ENCODE measurements at regions not wholly inside any gene's neighbourhood (a gene's known extent, or its start where the extent isn't known, plus 50 kb on each side); places are given as distances from the start of the nearest gene placed in this dataset.

DNA sequence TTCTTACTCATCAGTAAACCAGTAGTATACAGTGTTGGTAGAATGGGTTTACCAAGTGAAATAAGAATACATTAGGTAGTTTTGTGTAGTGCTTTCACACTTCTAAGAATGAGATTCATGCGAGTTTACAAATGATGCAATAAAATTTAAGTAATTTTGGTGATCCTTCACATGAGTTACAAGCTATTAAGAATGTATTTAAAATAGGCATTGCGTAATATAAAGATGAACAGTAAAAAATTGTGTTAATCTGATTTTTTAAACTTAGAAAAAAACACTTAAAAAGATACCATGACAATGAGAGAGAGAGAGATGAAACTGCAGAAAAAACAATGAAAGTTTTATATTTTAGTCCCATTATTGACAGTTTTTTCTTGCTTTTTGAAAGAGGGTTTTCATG is 570.5 kb downstream of the SLITRK6 start:
- Histone ChIP-seq H3K4me1 (ENCODE audit: control insufficient read depth, insufficient read depth, low read length) (no peaks in the 10 kb centered on the region), H3K27ac (ENCODE audit: control insufficient read depth, insufficient read depth) (no peak overlapping the region), H4K20me1 (ENCODE audit: control insufficient read depth, insufficient read depth) (no peaks in the 10 kb centered on the region), H3K9me3 (replicated peaks; ENCODE audit: control insufficient read depth, insufficient read depth, low read length) (no peaks in the 10 kb centered on the region), H3K27me3 (replicated peaks in 1 of 2; ENCODE audit: control insufficient read depth in 2 of 2, insufficient read depth in 2 of 2, low read length in 1 of 2) (no peaks in the 10 kb centered on the region), H2AFZ (ENCODE audit: control insufficient read depth, low read depth, low read length) (no peak overlapping the region), H3K4me3 (no peak overlapping the region), H3K9ac (ENCODE audit: control insufficient read depth, insufficient read depth, low read length) (no peak overlapping the region), H3K36me3 (ENCODE audit: control insufficient read depth in 2 of 2, insufficient read depth in 2 of 2, low read length in 1 of 2) (no peaks in the 10 kb centered on the region), H3K4me2 (ENCODE audit: control insufficient read depth, insufficient read depth) (no peak overlapping the region), H3K79me2 (ENCODE audit: control insufficient read depth, insufficient read depth, low read length) (no peaks in the 10 kb centered on the region)
- TF ChIP-seq, protein P1, sequence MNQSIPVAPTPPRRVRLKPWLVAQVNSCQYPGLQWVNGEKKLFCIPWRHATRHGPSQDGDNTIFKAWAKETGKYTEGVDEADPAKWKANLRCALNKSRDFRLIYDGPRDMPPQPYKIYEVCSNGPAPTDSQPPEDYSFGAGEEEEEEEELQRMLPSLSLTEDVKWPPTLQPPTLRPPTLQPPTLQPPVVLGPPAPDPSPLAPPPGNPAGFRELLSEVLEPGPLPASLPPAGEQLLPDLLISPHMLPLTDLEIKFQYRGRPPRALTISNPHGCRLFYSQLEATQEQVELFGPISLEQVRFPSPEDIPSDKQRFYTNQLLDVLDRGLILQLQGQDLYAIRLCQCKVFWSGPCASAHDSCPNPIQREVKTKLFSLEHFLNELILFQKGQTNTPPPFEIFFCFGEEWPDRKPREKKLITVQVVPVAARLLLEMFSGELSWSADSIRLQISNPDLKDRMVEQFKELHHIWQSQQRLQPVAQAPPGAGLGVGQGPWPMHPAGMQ (IDR thresholded peaks at IDR 0.05; ENCODE audit: borderline replicate concordance) = no peak
- TF ChIP-seq TAF1 (IDR thresholded peaks at IDR 0.05; ENCODE audit: borderline replicate concordance, low read depth, low read length) (no peak), SP1 (IDR thresholded peaks at IDR 0.05; ENCODE audit: low read depth, low read length) (no peak), SMAD5 (IDR thresholded peaks at IDR 0.05; ENCODE audit: low read depth) (no peak), BMI1 (IDR thresholded peaks at IDR 0.05; ENCODE audit: borderline replicate concordance) (no peak), RAD21 (IDR thresholded peaks at IDR 0.05; ENCODE audit: insufficient read depth, low read depth, low read length) (no peak)
- ATAC-seq (no peak), FAIRE-seq (no peak), DNase-seq (ENCODE audit: low read depth, low spot score) (no peak)
- in situ Hi-C loops (cut with MboI) = no loop called here
- intact Hi-C loops (cut with micrococcal nuclease; ENCODE audit: unreplicated experiment) = no loop called here
- CTCF ChIA-PET = no interaction called here
- RAD21 ChIA-PET (ENCODE audit: unreplicated experiment) = no interaction called here
- no TSS peak for BruUV-seq (replicated peaks)
- POLR2A ChIA-PET = no interaction called here
- WGBS (ENCODE audit: insufficient coverage, insufficient replicate concordance, low lambda C conversion rate, missing lambda C conversion rate) = 16% methylated on average over 2 of the region's 2 CpGs
- SMC1A ChIA-PET (ENCODE audit: uncharacterized antibody, unreplicated experiment) = interaction anchor here (0.6 kb wide), 1 partner anchor 498 kb away, joined by 3 read pairs; no protein-coding TSS in a partner anchor

DNA sequence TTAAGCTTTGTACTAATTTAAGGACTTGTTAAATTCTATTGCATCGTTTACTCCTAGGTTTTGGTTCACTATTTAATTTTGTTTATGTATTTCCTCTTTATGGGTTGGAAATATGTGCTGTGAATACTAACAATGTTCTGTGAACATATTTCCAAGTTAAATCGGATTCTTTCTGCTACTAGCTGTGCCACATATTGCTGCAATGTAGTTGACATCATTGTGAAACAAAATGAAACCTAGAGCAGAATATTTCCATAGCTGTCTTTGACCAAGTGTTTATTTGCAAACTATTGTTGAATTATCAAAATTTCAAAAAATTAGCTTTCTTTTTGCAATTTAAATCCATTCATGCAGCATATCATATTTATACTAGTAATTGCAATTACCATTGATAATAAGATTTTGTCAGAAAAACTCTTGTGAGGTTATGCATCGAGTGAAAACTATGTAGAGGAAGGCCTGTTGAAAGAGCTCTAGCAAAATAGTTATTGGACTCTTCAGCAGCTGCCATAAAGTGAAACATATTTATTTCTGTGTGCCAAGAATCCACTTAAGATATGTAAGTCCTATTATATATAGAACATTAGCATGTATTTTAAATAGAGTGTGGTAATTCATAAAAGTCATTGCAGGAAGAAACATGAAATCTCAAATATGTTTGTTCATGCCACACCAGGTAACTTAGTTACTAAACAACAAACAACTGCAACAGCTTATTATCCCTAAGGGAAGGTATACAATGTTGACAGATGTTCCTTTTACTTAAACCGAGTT is 575.1 kb downstream of the SLITRK6 start:
- DNase-seq (ENCODE audit: low read depth, low spot score) (no peak), FAIRE-seq (no peak), ATAC-seq (no peak)
- ChIA-PET RAD21 (ENCODE audit: unreplicated experiment) (no interaction called here), CTCF (no interaction called here), SMC1A (ENCODE audit: uncharacterized antibody, unreplicated experiment) (no interaction called here), POLR2A (no interaction called here)
- 18% methylated on average over 4 of the region's 4 CpGs for WGBS (ENCODE audit: insufficient coverage, insufficient replicate concordance, low lambda C conversion rate, missing lambda C conversion rate)
- Histone ChIP-seq H3K27me3 (replicated peaks in 1 of 2; ENCODE audit: control insufficient read depth in 2 of 2, insufficient read depth in 2 of 2, low read length in 1 of 2) (no peaks in the 10 kb centered on the region), H3K27ac (ENCODE audit: control insufficient read depth, insufficient read depth) (no peak overlapping the region), H3K4me3 (no peak overlapping the region), H3K79me2 (ENCODE audit: control insufficient read depth, insufficient read depth, low read length) (no peaks in the 10 kb centered on the region), H3K4me2 (ENCODE audit: control insufficient read depth, insufficient read depth) (no peak overlapping the region), H3K9me3 (replicated peaks; ENCODE audit: control insufficient read depth, insufficient read depth, low read length) (no peaks in the 10 kb centered on the region), H3K4me1 (ENCODE audit: control insufficient read depth, insufficient read depth, low read length) (no peaks in the 10 kb centered on the region), H3K9ac (ENCODE audit: control insufficient read depth, insufficient read depth, low read length) (no peak overlapping the region), H2AFZ (ENCODE audit: control insufficient read depth, low read depth, low read length) (no peak overlapping the region), H4K20me1 (ENCODE audit: control insufficient read depth, insufficient read depth) (no peaks in the 10 kb centered on the region), H3K36me3 (ENCODE audit: control insufficient read depth in 2 of 2, insufficient read depth in 2 of 2, low read length in 1 of 2) (no peaks in the 10 kb centered on the region)
- TF ChIP-seq PAX8 (IDR thresholded peaks at IDR 0.05) (no peak), BACH1 (IDR thresholded peaks at IDR 0.05; ENCODE audit: borderline replicate concordance) (no peak), CHD1 (IDR thresholded peaks at IDR 0.05; ENCODE audit: low read depth, low read length) (no peak), NFYA (IDR thresholded peaks at IDR 0.05; ENCODE audit: borderline replicate concordance, low read depth, low read length) (no peak), RCOR1 (conservative IDR thresholded peaks at IDR 0.05; ENCODE audit: low read depth, low read length) (no peak), BCL11A (IDR thresholded peaks at IDR 0.05; ENCODE audit: low read depth, low read length) (no peak), SIX5 (IDR thresholded peaks at IDR 0.05; ENCODE audit: low read depth, low read length, severe bottlenecking) (no peak), SRF (IDR thresholded peaks at IDR 0.05; ENCODE audit: low read depth in 2 of 2, low read length in 2 of 2) (no peak), YBX1 (IDR thresholded peaks at IDR 0.05) (no peak), CEBPB (IDR thresholded peaks at IDR 0.05; ENCODE audit: borderline replicate concordance in 1 of 2, low read depth in 2 of 2, low read length in 2 of 2) (no peak), CBX5 (IDR thresholded peaks at IDR 0.05; ENCODE audit: low read depth) (no peak)
- in situ Hi-C loops (cut with MboI) (no loop called here), intact Hi-C loops (cut with micrococcal nuclease; ENCODE audit: unreplicated experiment) (no loop called here)
- BruUV-seq (replicated peaks) = no TSS peak
